ENCODE measurements at regions not wholly inside any gene's neighbourhood (a gene's known extent, or its start where the extent isn't known, plus 50 kb on each side); places are given as distances from the start of the nearest gene placed in this dataset.

- TF ChIP-seq CTCF (conservative IDR thresholded peaks at IDR 0.05; ENCODE audit: low read depth, low read length) = no peak
- no peak for TF ChIP-seq RCOR1 (IDR thresholded peaks at IDR 0.05; ENCODE audit: insufficient replicate concordance, low read length)
- no peak for TF ChIP-seq SMC3 (IDR thresholded peaks at IDR 0.05; ENCODE audit: low read depth, low read length)
- TF ChIP-seq POLR2A (IDR thresholded peaks at IDR 0.05; ENCODE audit: low read depth, low read length) = no peak
These were observed 366.4 kb downstream of the KIF16B start for GRCh38 chr20:16206817-16207216.
